SK-N-SH (cell line): ENCODE measurements at regions not wholly inside any gene's neighbourhood (a gene's known extent, or its start where the extent isn't known, plus 50 kb on each side); places are given as distances from the start of the nearest gene placed in this dataset.

Source experiments
- CTCF ChIA-PET: fragments of 300-600, 350-600 bp; formaldehyde crosslinking; extraction: SDS; loops from one replicate; lab custom pipeline; 2021; lab: Yijun Ruan, JAX
- POLR2A ChIA-PET: fragments of 350-600 bp; sonication (Branson Sonifier 250); formaldehyde crosslinking; extraction: SDS; loops from one replicate; lab custom pipeline; 2020; ENCODE audit warnings: antibody characterized with exemption, inconsistent platforms; lab: Yijun Ruan, JAX
- DNase-seq: peaks from one replicate; pipeline ENCODE4 v3.0.0; 2012
- H2AFZ ChIP-seq: fragments of 200-600 bp; sonication (generic); 2 replicates; pipeline ENCODE4 v1.8.1; 2016; ENCODE audit warnings: antibody characterized with exemption, mild to moderate bottlenecking, low read depth
- H3F3A ChIP-seq: fragments of 200-600 bp; sonication (generic); replicated peaks from 2 replicates; pipeline ENCODE3; 2016; ENCODE audit warnings: antibody characterized with exemption, mild to moderate bottlenecking; ENCODE audit not compliant: insufficient read depth
- H3K27ac ChIP-seq, 2 experiments: fragments of 200-500 bp in 1 of 2; fragments of 200-600 bp in 1 of 2; sonication (Bioruptor generic) in 1 of 2; sonication (generic), shearing (Covaris generic) in 1 of 2; 2 replicates each; pipeline versions ENCODE4 v1.5.1 to v1.6.1; 2014 to 2016; ENCODE audit warnings: low read depth in 2 of 2, inconsistent platforms in 1 of 2, low read length in 1 of 2, mild to moderate bottlenecking in 1 of 2, mixed read lengths in 1 of 2
- H3K27me3 ChIP-seq: fragments of 200-600 bp; sonication (generic), shearing (Covaris generic); 2 replicates; pipeline ENCODE4 v1.6.1; 2016; ENCODE audit warnings: mixed run types; ENCODE audit not compliant: insufficient read depth
- H3K36me3 ChIP-seq, 2 experiments: fragments of 200-500 bp in 1 of 2; fragments of 200-600 bp in 1 of 2; sonication (Bioruptor generic) in 1 of 2; sonication (generic) in 1 of 2; replicated peaks in 1 of 2; 2 replicates each; pipeline versions ENCODE3 to v1.5.1; 2014 to 2016; ENCODE audit warnings: low read length in 1 of 2, mild to moderate bottlenecking in 1 of 2; ENCODE audit not compliant: insufficient read depth in 2 of 2, control insufficient read depth in 1 of 2
- H3K4me1 ChIP-seq, 2 experiments: fragments of 200-500 bp in 1 of 2; fragments of 200-600 bp in 1 of 2; sonication (Bioruptor generic) in 1 of 2; sonication (generic), shearing (Covaris generic) in 1 of 2; 2 replicates each; pipeline versions ENCODE4 v1.5.1 to v1.6.1; 2014 to 2016; ENCODE audit warnings: low read depth in 1 of 2, low read length in 1 of 2, mixed run types in 1 of 2; ENCODE audit not compliant: insufficient read depth in 2 of 2, control insufficient read depth in 1 of 2
- H3K4me2 ChIP-seq: fragments of 200-600 bp; sonication (generic), shearing (Covaris generic); 2 replicates; pipeline ENCODE4 v1.6.1; 2017; ENCODE audit warnings: mixed run types
- H3K4me3 ChIP-seq, 2 experiments: fragments of 200-500 bp in 1 of 2; fragments of 200-600 bp in 1 of 2; sonication (Bioruptor generic) in 1 of 2; sonication (generic), shearing (Covaris generic) in 1 of 2; 2 replicates each; pipeline versions ENCODE4 v1.5.1 to v1.8.1; 2014 to 2016; ENCODE audit warnings: low read depth in 2 of 2, inconsistent platforms in 1 of 2, low read length in 1 of 2, mild to moderate bottlenecking in 1 of 2, mixed read lengths in 1 of 2, moderate library complexity in 1 of 2
- H3K79me2 ChIP-seq: fragments of 200-600 bp; sonication (generic); 2 replicates; pipeline ENCODE4 v1.8.1; 2017; ENCODE audit warnings: mild to moderate bottlenecking; ENCODE audit not compliant: insufficient read depth
- H3K9ac ChIP-seq: fragments of 200-600 bp; sonication (generic); 2 replicates; pipeline ENCODE4 v1.6.1; 2017; ENCODE audit warnings: mixed run types
- H3K9me2 ChIP-seq: fragments of 200-600 bp; sonication (generic); 2 replicates; pipeline ENCODE4 v1.6.1; 2017; ENCODE audit warnings: mixed run types
- H3K9me3 ChIP-seq: fragments of 200-600 bp; sonication (generic); 2 replicates; pipeline ENCODE4 v1.6.1; 2017; ENCODE audit warnings: mixed run types, mild to moderate bottlenecking, moderate library complexity
- H4K20me1 ChIP-seq: fragments of 200-600 bp; sonication (generic); 2 replicates; pipeline ENCODE4 v1.6.1; 2017; ENCODE audit warnings: mild to moderate bottlenecking, mixed run types; ENCODE audit not compliant: insufficient read depth
- CHD2 ChIP-seq: fragments of 150-350 bp; IDR thresholded peaks from 2 replicates; pipeline ENCODE4 v1.6.1; 2018; ENCODE audit warnings: low read length; ENCODE audit not compliant: partially characterized antibody
- ELF1 ChIP-seq: IDR thresholded peaks from 2 replicates; pipeline ENCODE4 v1.4.0; 2012
- EZH2phosphoT487 ChIP-seq: fragments of 200-600 bp; sonication (generic); IDR thresholded peaks from 2 replicates; pipeline ENCODE4 v1.6.1; 2017; ENCODE audit warnings: low read depth, mixed run types, mild to moderate bottlenecking, antibody characterized with exemption, moderate library complexity, borderline replicate concordance
- FOSL2 ChIP-seq: IDR thresholded peaks from 2 replicates; pipeline ENCODE4 v1.4.0; 2012; ENCODE audit warnings: low read depth, mild to moderate bottlenecking, moderate library complexity, borderline replicate concordance
- FOXJ3 ChIP-seq: sonication (generic); formaldehyde crosslinking; IDR thresholded peaks from 2 replicates; pipeline ENCODE4 v1.5.1; 2020; ENCODE audit warnings: mild to moderate bottlenecking, missing genetic modification reagents
- GATA2 ChIP-seq: sonication (generic); formaldehyde crosslinking; IDR thresholded peaks from 2 replicates; pipeline ENCODE4 v1.5.0; 2020; ENCODE audit warnings: mild to moderate bottlenecking, missing genetic modification reagents
- IRF3 ChIP-seq: fragments of 150-350 bp; IDR thresholded peaks from 2 replicates; pipeline ENCODE4 v1.6.1; 2016; ENCODE audit warnings: mild to moderate bottlenecking, low read depth, low read length
- JUND ChIP-seq: IDR thresholded peaks from 2 replicates; pipeline ENCODE4 v1.4.0; 2012
- MAX ChIP-seq: IDR thresholded peaks from 2 replicates; pipeline ENCODE4 v1.4.0; 2012; ENCODE audit warnings: low read depth
- MEF2A ChIP-seq: IDR thresholded peaks from 2 replicates; pipeline ENCODE4 v1.4.0; 2012; ENCODE audit warnings: low read depth, borderline replicate concordance
- MXI1 ChIP-seq: IDR thresholded peaks from 2 replicates; pipeline ENCODE4 v1.6.1; 2012; ENCODE audit warnings: mild to moderate bottlenecking, low read depth, low read length, improper control_type of control experiment
- NFIC ChIP-seq: IDR thresholded peaks from 2 replicates; pipeline ENCODE4 v1.4.0; 2012; ENCODE audit warnings: borderline replicate concordance
- RAD21 ChIP-seq: IDR thresholded peaks from 2 replicates; pipeline ENCODE4 v1.6.1; 2012; ENCODE audit warnings: mild to moderate bottlenecking, low read length
- RCOR1 ChIP-seq: fragments of 150-350 bp; IDR thresholded peaks from 2 replicates; pipeline ENCODE4 v1.6.1; 2017; ENCODE audit warnings: antibody characterized with exemption, low read length
- RXRA ChIP-seq: IDR thresholded peaks from 2 replicates; pipeline ENCODE4 v1.4.0; 2012; ENCODE audit warnings: low read depth, mild to moderate bottlenecking, borderline replicate concordance
- SIN3A ChIP-seq: IDR thresholded peaks from 2 replicates; pipeline ENCODE4 v1.6.1; 2012; ENCODE audit warnings: low read depth, mild to moderate bottlenecking, low read length, moderate library complexity, borderline replicate concordance
- SMC3 ChIP-seq: IDR thresholded peaks from 2 replicates; pipeline ENCODE4 v1.6.1; 2012; ENCODE audit warnings: low read depth, low read length, improper control_type of control experiment
- TAF1 ChIP-seq: IDR thresholded peaks from 2 replicates; pipeline ENCODE4 v1.6.1; 2012; ENCODE audit warnings: low read depth, mild to moderate bottlenecking, low read length, moderate library complexity, borderline replicate concordance
- TCF12 ChIP-seq: IDR thresholded peaks from 2 replicates; pipeline ENCODE4 v1.4.0; 2012
- USF1 ChIP-seq: IDR thresholded peaks from 2 replicates; pipeline ENCODE4 v1.4.0; 2012; ENCODE audit warnings: low read depth, borderline replicate concordance
- ZBTB33 ChIP-seq: IDR thresholded peaks from 2 replicates; pipeline ENCODE4 v1.4.0; 2012; ENCODE audit warnings: low read depth, borderline replicate concordance
- WGBS: methylation state at CpG from one replicate; pipeline ENCODE4 v1.1.6; 2017; ENCODE audit warnings: low lambda C conversion rate; 5-methylcytosine and 5-hydroxymethylcytosine counted together

GRCh38 chr15:98062869-98063268 is 102.4 kb downstream of the ARRDC4 start:
- no peaks in the 10 kb centered on the region; a peak in 1 of 4 replicates for H3K4me1 ChIP-seq
- 0 out of 2 replicates have a peak, but pooled peaks cover under 1% of the 10 kb centered on the region for H3K9me3 ChIP-seq
- CTCF ChIA-PET: no interaction called here
- H3K4me2 ChIP-seq: no peak overlapping the region
- no peaks in the 10 kb centered on the region for H3F3A ChIP-seq
- no peak for DNase-seq
- H2AFZ ChIP-seq: no peak overlapping the region
- no peaks in the 10 kb centered on the region for H3K9me2 ChIP-seq
- no peak for TF ChIP-seq CHD2
- H3K27ac ChIP-seq: no peak overlapping the region
- no peak overlapping the region for H3K4me3 ChIP-seq
- no peaks in the 10 kb centered on the region for H3K36me3 ChIP-seq
- H3K79me2 ChIP-seq: no peaks in the 10 kb centered on the region
- H3K9ac ChIP-seq: no peak overlapping the region
- 11% methylated on average over 3 of the region's 3 CpGs for WGBS
- POLR2A ChIA-PET: no interaction called here
- H4K20me1 ChIP-seq: no peaks in the 10 kb centered on the region
- no peaks in the 10 kb centered on the region for H3K27me3 ChIP-seq

- no peak overlapping the region for H3K9ac ChIP-seq
- 0% methylated on average over 2 of the region's 2 CpGs for WGBS
- CTCF ChIA-PET: no interaction called here
Observed at GRCh38 chr15:98063315-98063714, 102.8 kb downstream of the ARRDC4 start.

More at GRCh38 chr15:98063315-98063714, 102.8 kb downstream of the ARRDC4 start:
- no peaks in the 10 kb centered on the region for H3F3A ChIP-seq
- no peak overlapping the region for H3K4me2 ChIP-seq
- TF ChIP-seq USF1: no peak
- TF ChIP-seq NFIC: no peak
- no peak for TF ChIP-seq RAD21
- no peak for TF ChIP-seq SMC3
- no peak for TF ChIP-seq MXI1
- TF ChIP-seq FOXJ3 (CRISPR knock-in tag): no peak
- TF ChIP-seq JUND: no peak
- no peak for TF ChIP-seq GATA2
- TF ChIP-seq ZBTB33: no peak
- no peak for TF ChIP-seq RCOR1
- no peak for TF ChIP-seq TCF12
- TF ChIP-seq MEF2A: no peak
- no peak for TF ChIP-seq SIN3A
- TF ChIP-seq RXRA: no peak
- no peak for TF ChIP-seq TAF1
- no peak for TF ChIP-seq FOSL2
- TF ChIP-seq ELF1: no peak
- no peak for TF ChIP-seq MAX
- TF ChIP-seq EZH2phosphoT487: no peak
- TF ChIP-seq IRF3: no peak
- H3K27ac ChIP-seq: no peak overlapping the region
- H3K79me2 ChIP-seq: no peaks in the 10 kb centered on the region
- H3K36me3 ChIP-seq: no peaks in the 10 kb centered on the region
- H3K4me3 ChIP-seq: no peak overlapping the region
- DNase-seq: no peak
- no peaks in the 10 kb centered on the region for H3K9me3 ChIP-seq
- no peaks in the 10 kb centered on the region for H4K20me1 ChIP-seq
- no peak overlapping the region for H2AFZ ChIP-seq
- POLR2A ChIA-PET: no interaction called here
- H3K27me3 ChIP-seq: no peaks in the 10 kb centered on the region
- no peaks in the 10 kb centered on the region; a peak in 1 of 4 replicates for H3K4me1 ChIP-seq
- no peaks in the 10 kb centered on the region for H3K9me2 ChIP-seq
